ENCODE measurements at regions not wholly inside any gene's neighbourhood (a gene's known extent, or its start where the extent isn't known, plus 50 kb on each side); places are given as distances from the start of the nearest gene placed in this dataset.

DNA sequence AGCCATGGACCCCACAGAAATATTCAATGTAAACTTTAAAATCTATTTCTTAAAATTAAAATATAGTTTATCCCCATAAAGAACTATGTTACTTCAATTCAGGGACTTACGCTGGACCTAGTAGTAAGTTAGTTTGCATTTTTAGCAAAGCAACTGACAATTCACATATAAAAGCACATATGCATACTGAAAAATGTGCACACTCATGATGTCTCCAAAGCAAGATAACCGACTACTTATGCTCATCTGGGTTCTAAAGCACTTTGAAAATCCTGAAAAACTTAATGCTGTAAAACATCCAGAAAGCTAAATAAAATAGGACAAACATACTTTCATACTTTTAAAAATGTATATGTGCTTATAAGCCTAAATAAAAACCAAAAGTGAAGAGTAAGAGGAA, 264.4 kb upstream of the GAS1 start:
- no peaks in the 10 kb centered on the region for H4K20me1 ChIP-seq (ENCODE audit: insufficient read depth, low read length)
- no peak for DNase-seq (ENCODE audit: insufficient read length, low spot score, missing footprints)
- H3K27me3 ChIP-seq (ENCODE audit: insufficient read depth, low read length), result no peaks in the 10 kb centered on the region

DNA sequence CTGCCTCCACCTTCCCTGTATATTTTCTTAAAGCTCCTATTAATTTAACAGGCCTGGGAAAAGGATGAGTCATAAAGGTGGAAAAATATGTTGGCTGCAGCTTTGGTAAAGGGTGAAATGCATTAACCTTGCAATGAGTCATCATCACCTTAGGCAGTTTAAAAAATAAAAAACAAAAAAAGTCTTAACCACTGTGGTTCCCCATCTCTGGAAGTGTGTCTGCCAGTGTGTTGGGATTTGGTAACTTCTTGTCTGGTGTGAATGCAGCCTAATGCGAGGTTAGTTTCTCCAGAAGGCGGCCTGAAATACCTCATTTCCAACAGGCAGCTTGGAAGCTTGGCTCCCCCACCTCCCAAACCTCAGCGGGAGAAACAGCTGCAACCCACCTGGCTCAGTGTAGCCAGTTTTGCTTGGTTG, 265.3 kb upstream of the GAS1 start:
- H3K79me2 ChIP-seq (ENCODE audit: insufficient read depth, low read length), result no peaks in the 10 kb centered on the region
- no peaks in the 10 kb centered on the region for H3K9me3 ChIP-seq (ENCODE audit: low read depth, low read length)
- no peak overlapping the region for H2AFZ ChIP-seq (ENCODE audit: low read length)
- H4K20me1 ChIP-seq (ENCODE audit: insufficient read depth, low read length), result no peaks in the 10 kb centered on the region
- H3K4me2 ChIP-seq (ENCODE audit: insufficient read depth, low read length), result no peak overlapping the region
- no peaks in the 10 kb centered on the region for H3K27me3 ChIP-seq (ENCODE audit: insufficient read depth, low read length)
- H3K4me3 ChIP-seq (ENCODE audit: insufficient read depth, low read length), result no peak overlapping the region
- no peaks in the 10 kb centered on the region for H3K36me3 ChIP-seq (ENCODE audit: insufficient read depth, low read length)
- DNase-seq (ENCODE audit: insufficient read length, low spot score, missing footprints), result no peak
- TF ChIP-seq, protein P1, sequence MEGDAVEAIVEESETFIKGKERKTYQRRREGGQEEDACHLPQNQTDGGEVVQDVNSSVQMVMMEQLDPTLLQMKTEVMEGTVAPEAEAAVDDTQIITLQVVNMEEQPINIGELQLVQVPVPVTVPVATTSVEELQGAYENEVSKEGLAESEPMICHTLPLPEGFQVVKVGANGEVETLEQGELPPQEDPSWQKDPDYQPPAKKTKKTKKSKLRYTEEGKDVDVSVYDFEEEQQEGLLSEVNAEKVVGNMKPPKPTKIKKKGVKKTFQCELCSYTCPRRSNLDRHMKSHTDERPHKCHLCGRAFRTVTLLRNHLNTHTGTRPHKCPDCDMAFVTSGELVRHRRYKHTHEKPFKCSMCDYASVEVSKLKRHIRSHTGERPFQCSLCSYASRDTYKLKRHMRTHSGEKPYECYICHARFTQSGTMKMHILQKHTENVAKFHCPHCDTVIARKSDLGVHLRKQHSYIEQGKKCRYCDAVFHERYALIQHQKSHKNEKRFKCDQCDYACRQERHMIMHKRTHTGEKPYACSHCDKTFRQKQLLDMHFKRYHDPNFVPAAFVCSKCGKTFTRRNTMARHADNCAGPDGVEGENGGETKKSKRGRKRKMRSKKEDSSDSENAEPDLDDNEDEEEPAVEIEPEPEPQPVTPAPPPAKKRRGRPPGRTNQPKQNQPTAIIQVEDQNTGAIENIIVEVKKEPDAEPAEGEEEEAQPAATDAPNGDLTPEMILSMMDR (IDR thresholded peaks at IDR 0.05; ENCODE audit: extremely low read depth, low read depth, low read length), result no peak
- H3K27ac ChIP-seq (ENCODE audit: low read depth, low read length), result no peak overlapping the region
- H3K4me1 ChIP-seq (ENCODE audit: insufficient read depth, low read length), result peaks cover 3% of the 10 kb centered on the region

More for the DNA sequence above, 264.4 kb upstream of the GAS1 start:
- H3K4me3 ChIP-seq (ENCODE audit: insufficient read depth, low read length), result no peak overlapping the region
- no peaks in the 10 kb centered on the region for H3K36me3 ChIP-seq (ENCODE audit: insufficient read depth, low read length)
- no peaks in the 10 kb centered on the region for H3K79me2 ChIP-seq (ENCODE audit: insufficient read depth, low read length)
- no peak overlapping the region for H2AFZ ChIP-seq (ENCODE audit: low read length)
- no peak overlapping the region for H3K27ac ChIP-seq (ENCODE audit: low read depth, low read length)
- H3K4me1 ChIP-seq (ENCODE audit: insufficient read depth, low read length), result peaks cover 6% of the 10 kb centered on the region
- no peak overlapping the region for H3K4me2 ChIP-seq (ENCODE audit: insufficient read depth, low read length)
- no peaks in the 10 kb centered on the region for H3K9me3 ChIP-seq (ENCODE audit: low read depth, low read length)
- TF ChIP-seq, protein P1 (IDR thresholded peaks at IDR 0.05; ENCODE audit: extremely low read depth, low read depth, low read length), result no peak

DNA sequence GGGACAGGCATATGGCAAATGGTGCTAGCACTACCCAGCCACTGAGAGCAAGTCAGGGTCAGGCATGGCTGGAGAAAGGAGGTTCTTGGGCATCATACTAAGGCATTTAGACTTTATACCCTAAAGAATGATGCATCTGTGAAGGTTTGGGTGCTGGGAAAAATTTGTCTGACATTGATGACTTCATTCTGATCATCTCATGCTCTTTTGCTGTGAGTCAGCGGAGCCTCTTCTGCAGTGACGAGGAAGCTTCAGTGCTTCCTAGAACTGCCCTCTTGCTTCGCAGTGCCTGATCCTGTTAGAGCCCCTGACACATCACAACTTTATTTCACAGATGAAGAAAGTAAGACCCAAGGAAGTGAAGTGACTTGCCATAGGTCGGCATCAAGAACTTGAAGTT, 266.6 kb upstream of the GAS1 start:
- H3K36me3 ChIP-seq (ENCODE audit: insufficient read depth, low read length), result no peaks in the 10 kb centered on the region
- no peak overlapping the region for H3K4me3 ChIP-seq (ENCODE audit: insufficient read depth, low read length)
- no peaks in the 10 kb centered on the region for H3K9me3 ChIP-seq (ENCODE audit: low read depth, low read length)
- H3K4me2 ChIP-seq (ENCODE audit: insufficient read depth, low read length), result no peak overlapping the region
- peaks cover 3% of the 10 kb centered on the region for H3K4me1 ChIP-seq (ENCODE audit: insufficient read depth, low read length)
- peak overlapping the region; percentile 81 for H2AFZ ChIP-seq (ENCODE audit: low read length)
- H4K20me1 ChIP-seq (ENCODE audit: insufficient read depth, low read length), result no peaks in the 10 kb centered on the region
- peak; percentile 75 for DNase-seq (ENCODE audit: insufficient read length, low spot score, missing footprints)
- peak overlapping the region; percentile 55 for H3K27ac ChIP-seq (ENCODE audit: low read depth, low read length)
- TF ChIP-seq, protein P1 (IDR thresholded peaks at IDR 0.05; ENCODE audit: extremely low read depth, low read depth, low read length), result no peak
- no peaks in the 10 kb centered on the region for H3K27me3 ChIP-seq (ENCODE audit: insufficient read depth, low read length)
- H3K79me2 ChIP-seq (ENCODE audit: insufficient read depth, low read length), result no peaks in the 10 kb centered on the region

DNA sequence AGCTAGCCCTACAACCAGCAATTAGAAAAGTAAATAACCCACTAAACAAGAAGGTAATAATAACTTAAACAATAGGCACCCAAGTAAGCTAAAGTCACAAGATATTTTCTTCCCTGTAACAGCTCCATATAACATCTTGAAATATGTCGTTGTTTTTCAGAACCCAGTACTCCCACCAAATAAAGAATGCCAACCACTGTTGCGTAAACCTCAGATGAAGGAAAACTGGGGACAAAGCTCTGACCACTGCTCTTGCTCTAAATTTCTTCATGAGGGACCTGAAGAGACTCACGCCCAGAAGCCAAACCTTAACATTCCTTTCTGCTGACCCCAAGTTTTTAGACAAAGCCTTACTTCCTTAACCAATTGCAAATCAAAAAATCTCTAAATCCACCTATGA, 267.7 kb upstream of the GAS1 start:
- H3K9me3 ChIP-seq (ENCODE audit: low read depth, low read length), result no peaks in the 10 kb centered on the region
- H3K4me1 ChIP-seq (ENCODE audit: insufficient read depth, low read length), result peaks cover 3% of the 10 kb centered on the region
- H3K4me3 ChIP-seq (ENCODE audit: insufficient read depth, low read length), result no peak overlapping the region
- H3K27me3 ChIP-seq (ENCODE audit: insufficient read depth, low read length), result no peaks in the 10 kb centered on the region
- TF ChIP-seq, protein P1 (IDR thresholded peaks at IDR 0.05; ENCODE audit: extremely low read depth, low read depth, low read length), result no peak
- no peak for DNase-seq (ENCODE audit: insufficient read length, low spot score, missing footprints)
- H3K79me2 ChIP-seq (ENCODE audit: insufficient read depth, low read length), result no peaks in the 10 kb centered on the region
- no peak overlapping the region for H3K4me2 ChIP-seq (ENCODE audit: insufficient read depth, low read length)
- no peaks in the 10 kb centered on the region for H3K36me3 ChIP-seq (ENCODE audit: insufficient read depth, low read length)
- no peak overlapping the region for H2AFZ ChIP-seq (ENCODE audit: low read length)
- no peaks in the 10 kb centered on the region for H4K20me1 ChIP-seq (ENCODE audit: insufficient read depth, low read length)
- no peak overlapping the region for H3K27ac ChIP-seq (ENCODE audit: low read depth, low read length)

Data from osteoblast (primary cell).